B cell (primary cell): ENCODE measurements at regions not wholly inside any gene's neighbourhood (a gene's known extent, or its start where the extent isn't known, plus 50 kb on each side); places are given as distances from the start of the nearest gene placed in this dataset.

Source experiments
- ATAC-seq: fragments of 200-7000 bp; cut with Tn5 transposase; one replicate; pipeline ENCODE4 v1.10.0; 2021; ENCODE audit warnings: low read depth, mild to moderate bottlenecking, moderate number of reproducible peaks, moderate library complexity
- CTCF ChIA-PET: fragments of 350-600 bp; sonication (Branson Sonifier 250); formaldehyde crosslinking; loops from one replicate; lab custom pipeline; 2021; ENCODE audit warnings: antibody characterized with exemption, inconsistent platforms; lab: Charles Lee
- POLR2A ChIA-PET: fragments of 350-600 bp; sonication (Branson Sonifier 250); formaldehyde crosslinking; loops from one replicate; lab custom pipeline; 2021; ENCODE audit warnings: antibody characterized with exemption; lab: Charles Lee
- DNase-seq: peaks from one replicate; pipeline ENCODE4 v3.0.0; 2013
- H2AFZ ChIP-seq: 2 replicates; pipeline ENCODE4 v1.6.1; 2012; ENCODE audit warnings: mild to moderate bottlenecking, low read depth, low read length; ENCODE audit not compliant: insufficient read depth, poor library complexity, severe bottlenecking
- H3K27ac ChIP-seq, 2 donors: 1 replicate in 1 of 2; 2 replicates in 1 of 2; pipeline ENCODE4 v1.5.1; 2012 to 2013; ENCODE audit warnings: low read length in 2 of 2, mild to moderate bottlenecking in 2 of 2, moderate library complexity in 1 of 2
- H3K27me3 ChIP-seq, 4 experiments: fragments of 200-600 bp in 1 of 4; sonication (generic) in 1 of 4; replicated peaks in 1 of 4; 1 replicate in 2 of 4; 2 replicates in 2 of 4; pipeline versions ENCODE4 v1.6.1 to v1.7.0; 2013 to 2016; ENCODE audit warnings: low read length in 3 of 4, mild to moderate bottlenecking in 2 of 4, mixed read lengths in 1 of 4, moderate library complexity in 1 of 4; ENCODE audit not compliant: insufficient read depth in 4 of 4, control insufficient read depth in 3 of 4; ENCODE audit errors: control extremely low read depth in 1 of 4
- H3K36me3 ChIP-seq, 2 experiments: replicated peaks in 1 of 2; 1 replicate in 1 of 2; 2 replicates in 1 of 2; pipeline versions ENCODE4 v1.6.1 to v1.7.1; 2013; ENCODE audit warnings: low read length in 1 of 2; ENCODE audit not compliant: insufficient read depth in 2 of 2, control insufficient read depth in 1 of 2; ENCODE audit errors: control extremely low read depth in 1 of 2, extremely low read depth in 1 of 2
- H3K4me1 ChIP-seq, 2 donors: fragments of 200-600 bp in 1 of 2; sonication (generic) in 1 of 2; 1 replicate in 1 of 2; 2 replicates in 1 of 2; pipeline versions ENCODE4 v1.5.1 to v1.6.1; 2013 to 2017; ENCODE audit warnings: low read length in 2 of 2; ENCODE audit not compliant: control insufficient read depth in 2 of 2, insufficient read depth in 2 of 2
- H3K4me2 ChIP-seq: replicated peaks from 2 replicates; pipeline ENCODE3; 2012; ENCODE audit warnings: mild to moderate bottlenecking, low read depth, low read length; ENCODE audit not compliant: poor library complexity, severe bottlenecking
- H3K4me3 ChIP-seq, 5 experiments: fragments of 200-600 bp in 1 of 5; sonication (generic) in 1 of 5; 1 replicate in 3 of 5; 2 replicates in 2 of 5; pipeline versions ENCODE4 v1.5.1 to v1.7.0; 2011 to 2016; ENCODE audit warnings: low read length in 4 of 5, mild to moderate bottlenecking in 4 of 5, low read depth in 2 of 5, control low read depth in 1 of 5, moderate library complexity in 1 of 5; ENCODE audit not compliant: insufficient read depth in 1 of 5; ENCODE audit errors: control extremely low read depth in 1 of 5, extremely low read depth in 1 of 5
- H3K79me2 ChIP-seq: fragments of 200-600 bp; sonication (generic); one replicate; pipeline ENCODE4 v1.6.0; 2016; ENCODE audit warnings: low read length; ENCODE audit not compliant: control insufficient read depth, insufficient read depth
- H3K9ac ChIP-seq: fragments of 200-600 bp; sonication (generic); 2 replicates; pipeline ENCODE4 v1.6.1; 2017; ENCODE audit warnings: mild to moderate bottlenecking, low read length, moderate library complexity
- H3K9me3 ChIP-seq, 3 donors: one replicate each; pipeline versions ENCODE4 v1.6.1 to v1.7.1; 2013; ENCODE audit warnings: low read length in 2 of 3; ENCODE audit not compliant: control insufficient read depth in 2 of 3, insufficient read depth in 1 of 3; ENCODE audit errors: control extremely low read depth in 1 of 3
- H4K20me1 ChIP-seq: 2 replicates; pipeline ENCODE4 v1.6.0; 2012; ENCODE audit warnings: mild to moderate bottlenecking, low read length; ENCODE audit not compliant: insufficient read depth, control insufficient read depth, poor library complexity, severe bottlenecking
- H3K27ac Mint-ChIP-seq: one replicate; pipeline ENCODE4 v1.8.0; 2021; ENCODE audit warnings: mixed read lengths
- H3K27me3 Mint-ChIP-seq: one replicate; pipeline ENCODE4 v1.8.0; 2021; ENCODE audit warnings: mixed read lengths
- H3K4me1 Mint-ChIP-seq: one replicate; pipeline ENCODE4 v1.8.0; 2021; ENCODE audit warnings: mixed read lengths
- H3K4me3 Mint-ChIP-seq: one replicate; pipeline ENCODE4 v1.8.0; 2021; ENCODE audit warnings: mixed read lengths
- H3K9me3 Mint-ChIP-seq: one replicate; pipeline ENCODE4 v1.8.0; 2022; ENCODE audit warnings: mixed read lengths; ENCODE audit not compliant: insufficient read depth
- CTCF ChIP-seq: fragments of 200-600 bp; IDR thresholded peaks from one replicate; pipeline ENCODE4 v1.8.0; 2022; ENCODE audit warnings: antibody characterized with exemption, mild to moderate bottlenecking
- EZH2 ChIP-seq: IDR thresholded peaks from 2 replicates; pipeline ENCODE4 v1.6.1; 2012; ENCODE audit warnings: borderline replicate concordance, low read depth, mild to moderate bottlenecking, moderate library complexity, low read length; ENCODE audit not compliant: insufficient read depth, poor library complexity, severe bottlenecking
- WGBS: methylation state at CpG from one replicate; pipeline ENCODE4 v1.1.5; 2013; ENCODE audit warnings: missing lambda C conversion rate; ENCODE audit not compliant: insufficient coverage; 5-methylcytosine and 5-hydroxymethylcytosine counted together
- intact Hi-C: fragments of 100-400 bp; cut with micrococcal nuclease; formaldehyde crosslinking; loops from one replicate; pipeline ENCODE4 v1.10.0; 2022

GRCh38 chr3:30343067-30343831 is 263.2 kb upstream of the TGFBR2 start:
- H3K27me3 ChIP-seq: no peaks in the 10 kb centered on the region
- no peak overlapping the region for H3K4me3 ChIP-seq
- no peaks in the 10 kb centered on the region for H3K36me3 ChIP-seq
- H3K27ac Mint-ChIP-seq: no peak overlapping the region
- intact Hi-C loops: no loop called here
- H3K9me3 Mint-ChIP-seq: no peaks in the 10 kb centered on the region
- ChIA-PET POLR2A (no interaction called here), CTCF (no interaction called here)
- H3K4me2 ChIP-seq: no peak overlapping the region
- H3K79me2 ChIP-seq: no peaks in the 10 kb centered on the region
- H3K4me1 Mint-ChIP-seq: no peaks in the 10 kb centered on the region
- no peaks in the 10 kb centered on the region for H3K27me3 Mint-ChIP-seq
- no peak overlapping the region for H3K27ac ChIP-seq
- TF ChIP-seq EZH2 (no peak), CTCF (no peak)
- DNase-seq (no peak), ATAC-seq (no peak)
- H4K20me1 ChIP-seq: no peaks in the 10 kb centered on the region
- no peak overlapping the region for H3K9ac ChIP-seq
- WGBS: no CpG with 5 or more reads among the region's 4 CpGs
- no peak overlapping the region for H2AFZ ChIP-seq
- no peak overlapping the region for H3K4me3 Mint-ChIP-seq
- no peaks in the 10 kb centered on the region for H3K4me1 ChIP-seq
- H3K9me3 ChIP-seq: no peaks in the 10 kb centered on the region

- Histone ChIP-seq H3K79me2 (no peaks in the 10 kb centered on the region), H2AFZ (no peak overlapping the region), H3K9me3 (no peaks in the 10 kb centered on the region), H3K4me2 (no peak overlapping the region), H3K27ac (no peak overlapping the region), H3K4me3 (no peak overlapping the region), H4K20me1 (no peaks in the 10 kb centered on the region), H3K9ac (no peak overlapping the region), H3K27me3 (no peaks in the 10 kb centered on the region), H3K4me1 (no peaks in the 10 kb centered on the region), H3K36me3 (no peaks in the 10 kb centered on the region)
- ChIA-PET CTCF (interaction anchor here (1.0 kb wide), 1 partner anchor 10 kb away, joined by 3 read pairs; no protein-coding TSS in a partner anchor), POLR2A (no interaction called here)
- no peak overlapping the region for H3K27ac Mint-ChIP-seq
- no peaks in the 10 kb centered on the region for H3K4me1 Mint-ChIP-seq
- no peaks in the 10 kb centered on the region for H3K27me3 Mint-ChIP-seq
- H3K9me3 Mint-ChIP-seq: no peaks in the 10 kb centered on the region
- no peak for ATAC-seq
- WGBS: no CpG with 5 or more reads among the region's 1 CpG
- H3K4me3 Mint-ChIP-seq: no peak overlapping the region
- intact Hi-C loops: no loop called here
- DNase-seq: no peak
- TF ChIP-seq EZH2 (no peak), CTCF (no peak)
These were observed 262.5 kb upstream of the TGFBR2 start for GRCh38 chr3:30343861-30344260.
